Upper lobe of left lung (tissue), 6 donors: ENCODE measurements at regions not wholly inside any gene's neighbourhood (a gene's known extent, or its start where the extent isn't known, plus 50 kb on each side); places are given as distances from the start of the nearest gene placed in this dataset.
A peak's percentile ranks its signal among the peaks of the same experiment; 100 is the strongest.

Experiments
- ATAC-seq, 2 donors: fragments of 200-7000 bp; cut with Tn5 transposase; one replicate each; pipeline ENCODE4 v1.9.1; 2022; ENCODE audit warnings: mild to moderate bottlenecking in 2 of 2, moderate library complexity in 2 of 2; ENCODE audit not compliant: low FRiP score in 2 of 2
- DNase-seq, 2 donors: peaks; one replicate each; pipeline ENCODE4 v3.0.0-alpha.2; 2019 to 2020
- H3K27ac ChIP-seq, 4 donors: fragments of 200-600 bp; sonication (generic); one replicate each; pipeline ENCODE4 v1.5.1; 2016 to 2019
- H3K27me3 ChIP-seq, 4 donors: fragments of 200-600 bp; sonication (generic); one replicate each; pipeline ENCODE4 v1.5.1; 2017 to 2019
- H3K36me3 ChIP-seq, 4 donors: fragments of 200-600 bp; sonication (generic); one replicate each; pipeline ENCODE4 v1.5.1; 2016 to 2019
- H3K4me1 ChIP-seq, 4 donors: fragments of 200-600 bp; sonication (generic); one replicate each; pipeline ENCODE4 v1.5.1; 2018 to 2019
- H3K4me3 ChIP-seq, 4 donors: fragments of 200-600 bp; sonication (generic); one replicate each; pipeline ENCODE4 v1.5.1; 2017 to 2019; ENCODE audit warnings: mild to moderate bottlenecking in 2 of 4, moderate library complexity in 1 of 4
- H3K9me3 ChIP-seq, 4 donors: fragments of 200-600 bp; sonication (generic); one replicate each; pipeline ENCODE4 v1.5.1; 2018 to 2019
- EP300 ChIP-seq, 4 donors: sonication (generic); formaldehyde crosslinking; IDR thresholded peaks; one replicate each; pipeline ENCODE4 v1.5.1; 2017; ENCODE audit warnings: antibody characterized with exemption in 4 of 4, control low read depth in 2 of 4
- POLR2A ChIP-seq, 4 donors: fragments of 450-650 bp; IDR thresholded peaks; one replicate each; pipeline ENCODE4 v1.5.1; 2016 to 2017; ENCODE audit warnings: antibody characterized with exemption in 4 of 4, mild to moderate bottlenecking in 2 of 4
- POLR2AphosphoS5 ChIP-seq, 2 donors: sonication (generic); formaldehyde crosslinking; IDR thresholded peaks; one replicate each; pipeline ENCODE4 v1.5.1; 2017; ENCODE audit warnings: antibody characterized with exemption in 2 of 2
- WGBS, 2 donors: methylation state at CpG; one replicate each; pipeline ENCODE4 v1.1.5; 2017 to 2018; 5-methylcytosine and 5-hydroxymethylcytosine counted together
- TF ChIP-seq, protein P1 (sequence below), 6 experiments: fragments of 450-650 bp in 4 of 6; fragments of 200-600 bp in 2 of 6; sonication (generic) in 2 of 6; IDR thresholded peaks; one replicate each; pipeline ENCODE4 v1.5.1; 2016 to 2019; ENCODE audit warnings: antibody characterized with exemption in 6 of 6
- donor health status: DM: no; HTN: no; CAD: no; lungs with moderate emphysema.
- donor health status: DM: no; HTN: yes; CAD: no; lungs with severe emphysema.

DNA sequence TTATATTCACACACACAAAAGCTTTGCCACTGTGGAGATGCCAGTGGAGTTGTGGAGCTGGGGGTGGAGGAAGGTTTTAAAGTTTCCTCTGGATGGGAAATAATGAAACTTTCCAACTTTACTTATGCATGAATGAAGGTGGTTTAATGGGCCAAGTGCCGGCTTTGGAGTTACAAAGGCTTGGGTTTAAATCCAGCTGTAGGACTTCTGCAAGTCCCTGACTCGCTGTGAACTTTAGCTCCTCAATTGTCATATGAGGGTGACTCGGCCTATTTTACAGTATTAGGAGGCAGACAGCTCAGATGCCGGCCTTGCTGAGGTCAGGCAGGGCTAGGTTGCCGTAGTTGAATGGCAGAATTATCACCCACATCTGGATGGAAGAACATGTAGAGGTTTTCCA is 415.8 kb upstream of the TRIB2 start:
- H3K4me1 ChIP-seq: peaks cover 7 to 41% (median 14%) of the 10 kb centered on the region in 4 donors
- 87 to 90% methylated on average over 5 of the region's 5 CpGs for WGBS, 2 donors

DNA sequence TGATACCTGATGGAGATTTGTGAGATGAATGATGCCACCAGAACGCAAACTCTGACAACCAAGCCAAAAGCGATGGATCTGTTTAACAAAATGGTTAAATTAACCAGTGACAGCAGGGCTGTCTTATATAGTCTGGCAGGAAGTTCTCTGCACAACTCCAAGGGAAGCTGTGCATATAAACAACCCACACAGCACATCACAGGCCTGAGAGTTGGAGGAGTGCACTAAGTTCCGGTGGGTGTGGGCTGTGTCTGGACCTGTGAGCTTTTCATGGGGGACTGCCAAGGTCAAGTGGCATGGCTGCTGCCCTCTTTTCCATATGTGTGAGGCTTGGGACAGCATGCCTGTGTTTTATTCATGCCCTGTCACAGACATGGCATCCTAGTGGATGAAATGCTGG is 414.6 kb upstream of the TRIB2 start:
- ATAC-seq (peak in 1 of 2 donors; percentile 24), DNase-seq (no peak)
- peaks cover 7 to 41% (median 14%) of the 10 kb centered on the region in 4 donors for H3K4me1 ChIP-seq
- WGBS, 2 donors: 61 to 67% methylated on average over 3 of the region's 3 CpGs
- no peaks in the 10 kb centered on the region for H3K36me3 ChIP-seq
- no peak for TF ChIP-seq EP300 (IDR thresholded peaks at IDR 0.05)
- no peak for TF ChIP-seq POLR2A (IDR thresholded peaks at IDR 0.05)
- TF ChIP-seq, protein P1, sequence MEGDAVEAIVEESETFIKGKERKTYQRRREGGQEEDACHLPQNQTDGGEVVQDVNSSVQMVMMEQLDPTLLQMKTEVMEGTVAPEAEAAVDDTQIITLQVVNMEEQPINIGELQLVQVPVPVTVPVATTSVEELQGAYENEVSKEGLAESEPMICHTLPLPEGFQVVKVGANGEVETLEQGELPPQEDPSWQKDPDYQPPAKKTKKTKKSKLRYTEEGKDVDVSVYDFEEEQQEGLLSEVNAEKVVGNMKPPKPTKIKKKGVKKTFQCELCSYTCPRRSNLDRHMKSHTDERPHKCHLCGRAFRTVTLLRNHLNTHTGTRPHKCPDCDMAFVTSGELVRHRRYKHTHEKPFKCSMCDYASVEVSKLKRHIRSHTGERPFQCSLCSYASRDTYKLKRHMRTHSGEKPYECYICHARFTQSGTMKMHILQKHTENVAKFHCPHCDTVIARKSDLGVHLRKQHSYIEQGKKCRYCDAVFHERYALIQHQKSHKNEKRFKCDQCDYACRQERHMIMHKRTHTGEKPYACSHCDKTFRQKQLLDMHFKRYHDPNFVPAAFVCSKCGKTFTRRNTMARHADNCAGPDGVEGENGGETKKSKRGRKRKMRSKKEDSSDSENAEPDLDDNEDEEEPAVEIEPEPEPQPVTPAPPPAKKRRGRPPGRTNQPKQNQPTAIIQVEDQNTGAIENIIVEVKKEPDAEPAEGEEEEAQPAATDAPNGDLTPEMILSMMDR (IDR thresholded peaks at IDR 0.05): no peak
- no peak for TF ChIP-seq POLR2AphosphoS5 (IDR thresholded peaks at IDR 0.05)
- no peak overlapping the region for H3K4me3 ChIP-seq
- H3K27me3 ChIP-seq: no peaks in the 10 kb centered on the region
- no peaks in the 10 kb centered on the region for H3K9me3 ChIP-seq
- H3K27ac ChIP-seq: peak overlapping the region in 1 of 4 donors; percentile 7

More for the DNA sequence above, 415.8 kb upstream of the TRIB2 start:
- ATAC-seq (no peak), DNase-seq (no peak)
- H3K27me3 ChIP-seq: no peaks in the 10 kb centered on the region
- no peak overlapping the region for H3K4me3 ChIP-seq
- no peaks in the 10 kb centered on the region for H3K9me3 ChIP-seq
- TF ChIP-seq POLR2A (IDR thresholded peaks at IDR 0.05) (no peak), POLR2AphosphoS5 (IDR thresholded peaks at IDR 0.05) (no peak), EP300 (IDR thresholded peaks at IDR 0.05) (no peak)
- peak overlapping the region in 2 of 4 donors; percentile 4 to 51 for H3K27ac ChIP-seq
- no peaks in the 10 kb centered on the region for H3K36me3 ChIP-seq

DNA sequence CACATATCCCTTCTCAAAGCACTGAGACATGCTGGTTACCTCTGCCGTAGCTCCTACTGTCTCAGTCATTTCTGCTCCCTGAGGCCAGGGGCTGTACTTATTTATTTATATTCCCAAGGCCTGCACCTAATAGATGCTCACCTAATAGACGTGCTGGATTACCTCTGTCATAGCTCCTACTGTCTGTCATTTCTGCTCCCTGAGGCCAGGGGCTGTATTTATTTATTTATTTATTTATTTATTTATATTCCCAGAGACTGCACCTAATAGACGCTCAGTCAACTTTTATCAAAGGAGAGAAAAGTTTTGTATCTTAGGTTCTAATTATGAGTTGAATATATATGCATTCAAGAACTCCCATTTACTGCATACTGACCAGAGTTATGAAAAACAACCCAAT is 414.0 kb upstream of the TRIB2 start:
- no peak for DNase-seq
- H3K36me3 ChIP-seq: no peaks in the 10 kb centered on the region
- H3K4me3 ChIP-seq: no peak overlapping the region
- no peaks in the 10 kb centered on the region for H3K9me3 ChIP-seq
- ATAC-seq: no peak
- 95 to 97% methylated on average over 3 of the region's 3 CpGs for WGBS, 2 donors
- H3K27me3 ChIP-seq: no peaks in the 10 kb centered on the region
- no peak overlapping the region for H3K27ac ChIP-seq
- H3K4me1 ChIP-seq: peaks cover 7 to 41% (median 14%) of the 10 kb centered on the region in 4 donors
- TF ChIP-seq POLR2A (IDR thresholded peaks at IDR 0.05) (no peak), EP300 (IDR thresholded peaks at IDR 0.05) (no peak), POLR2AphosphoS5 (IDR thresholded peaks at IDR 0.05) (no peak)
- TF ChIP-seq, protein P1 (IDR thresholded peaks at IDR 0.05): no peak

DNA sequence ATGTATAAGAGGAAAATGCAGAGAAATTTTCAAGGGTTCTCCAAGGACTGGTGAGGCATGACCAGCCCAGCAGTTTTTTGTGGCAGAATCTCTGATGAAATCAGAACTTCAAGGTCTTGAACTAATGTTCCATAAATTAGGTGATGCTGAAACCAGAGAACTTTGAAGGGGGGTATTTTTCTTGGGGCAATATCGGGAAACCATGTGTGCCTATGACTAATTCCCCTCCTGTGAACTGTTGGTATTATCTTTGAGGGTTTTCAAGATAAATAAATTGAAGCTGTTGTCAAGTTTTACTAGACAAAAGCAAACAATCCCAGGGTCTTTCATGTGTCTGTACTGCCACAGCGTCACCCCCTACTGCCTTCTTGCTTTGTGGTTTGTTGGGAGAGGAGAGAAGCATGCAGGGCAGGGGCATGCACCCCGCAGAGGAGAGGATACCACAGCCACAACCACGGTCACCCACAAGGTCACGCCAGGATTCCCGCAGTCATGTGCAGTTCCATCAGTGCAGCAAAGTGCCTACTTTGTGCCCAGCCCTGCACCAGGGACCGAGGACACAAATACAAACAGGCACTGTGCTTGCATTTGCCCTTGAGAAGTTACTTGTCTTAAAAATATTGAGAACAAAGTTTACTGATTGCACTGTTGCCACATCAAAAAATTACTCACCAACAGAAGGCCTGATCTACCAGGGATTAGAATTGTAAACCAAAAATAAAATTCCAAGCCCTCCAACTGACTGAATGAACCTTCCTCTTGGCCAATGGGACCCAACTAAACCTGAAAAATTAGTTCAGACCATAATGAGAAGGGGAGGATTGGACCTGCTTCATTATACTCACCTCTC is 413.3 kb upstream of the TRIB2 start:
- H3K9me3 ChIP-seq: no peaks in the 10 kb centered on the region
- TF ChIP-seq, protein P1 (IDR thresholded peaks at IDR 0.05): no peak
- peak in 1 of 2 donors; percentile 11 for TF ChIP-seq POLR2AphosphoS5 (IDR thresholded peaks at IDR 0.05)
- H3K27ac ChIP-seq: no peak overlapping the region
- DNase-seq: no peak
- H3K4me1 ChIP-seq: peaks cover 7 to 41% (median 14%) of the 10 kb centered on the region in 4 donors
- peak; percentile 28 to 32 for ATAC-seq
- H3K4me3 ChIP-seq: no peak overlapping the region
- WGBS, 2 donors: 58 to 74% methylated on average over 2 to 7 of the region's 7 CpGs
- H3K27me3 ChIP-seq: no peaks in the 10 kb centered on the region
- H3K36me3 ChIP-seq: no peaks in the 10 kb centered on the region

DNA sequence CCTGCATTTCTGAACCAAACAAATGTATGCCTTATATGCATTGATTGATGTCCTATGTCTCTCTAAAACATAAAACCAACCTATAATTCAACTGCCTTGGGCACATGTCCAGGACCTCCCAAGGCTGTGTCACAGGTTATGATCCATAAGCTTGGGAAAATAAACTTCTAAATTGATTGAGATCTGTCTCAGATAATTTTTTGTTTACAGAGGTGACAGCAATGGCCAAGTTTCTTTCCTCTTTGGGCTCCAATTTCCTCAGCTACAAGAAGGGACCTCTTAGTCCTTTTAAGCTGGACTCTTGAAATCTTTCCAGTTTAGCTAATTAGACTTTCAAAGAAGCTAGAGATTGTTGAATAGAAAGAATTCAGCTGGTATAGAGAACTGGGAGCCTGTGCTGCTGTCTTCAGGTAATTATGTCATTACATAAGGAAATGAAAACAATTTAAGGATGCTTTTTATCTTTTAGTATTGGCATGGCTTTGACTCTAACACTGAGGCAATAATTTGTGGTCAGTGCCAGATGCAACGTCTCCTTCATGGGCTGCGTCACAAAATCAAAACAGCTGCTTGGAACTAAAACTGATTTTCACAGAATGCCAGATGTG is 412.1 kb upstream of the TRIB2 start:
- DNase-seq: no peak
- H3K27ac ChIP-seq: no peak overlapping the region
- H3K27me3 ChIP-seq: no peaks in the 10 kb centered on the region
- TF ChIP-seq POLR2A (IDR thresholded peaks at IDR 0.05) (no peak), EP300 (IDR thresholded peaks at IDR 0.05) (no peak), POLR2AphosphoS5 (IDR thresholded peaks at IDR 0.05) (no peak)
- TF ChIP-seq, protein P1 (IDR thresholded peaks at IDR 0.05): no peak
- H3K9me3 ChIP-seq: no peaks in the 10 kb centered on the region
- no peak for ATAC-seq
- no peaks in the 10 kb centered on the region for H3K36me3 ChIP-seq
- no peak overlapping the region for H3K4me3 ChIP-seq
- H3K4me1 ChIP-seq: peaks cover 7 to 41% (median 13%) of the 10 kb centered on the region in 4 donors
- 50 to 51% methylated on average over 2 of the region's 2 CpGs for WGBS, 2 donors
